ENCODE measurements at regions not wholly inside any gene's neighbourhood (a gene's known extent, or its start where the extent isn't known, plus 50 kb on each side); places are given as distances from the start of the nearest gene placed in this dataset.

- Histone ChIP-seq H2BK20ac (ENCODE audit: low read depth, low read length) (no peak overlapping the region), H3K4me1 (ENCODE audit: control insufficient read depth, insufficient read depth, low read length) (no peaks in the 10 kb centered on the region), H3K4me3 (ENCODE audit: insufficient read depth, low read depth, low read length) (no peak overlapping the region), H4K20me1 (ENCODE audit: insufficient read depth, low read length) (no peaks in the 10 kb centered on the region), H2BK120ac (ENCODE audit: low read depth, low read length) (no peak overlapping the region), H3K9ac (ENCODE audit: low read depth, low read length) (no peak overlapping the region), H3K79me1 (ENCODE audit: low read depth in 1 of 2, low read length in 2 of 2) (no peaks in the 10 kb centered on the region), H3K9me3 (ENCODE audit: control insufficient read depth, insufficient read depth, low read length) (no peaks in the 10 kb centered on the region), H3K9me1 (ENCODE audit: insufficient read depth, low read length) (no peaks in the 10 kb centered on the region), H3K27ac (ENCODE audit: insufficient read depth, low read length) (no peak overlapping the region), H3K27me3 (ENCODE audit: control insufficient read depth, insufficient read depth, low read length) (no peaks in the 10 kb centered on the region), H4K5ac (ENCODE audit: low read depth, low read length) (no peak overlapping the region), H2AFZ (replicated peaks; ENCODE audit: low read length, poor library complexity) (no peak overlapping the region), H2BK15ac (ENCODE audit: low read depth, low read length) (no peak overlapping the region), H3K23ac (ENCODE audit: low read depth, low read length) (no peak overlapping the region), H3K36me3 (ENCODE audit: control insufficient read depth, insufficient read depth, low read length) (no peaks in the 10 kb centered on the region), H2AK5ac (ENCODE audit: low read depth, low read length) (no peak overlapping the region), H2BK5ac (ENCODE audit: low read depth, low read length, poor library complexity, severe bottlenecking) (no peak overlapping the region), H4K91ac (ENCODE audit: insufficient read depth, low read depth, low read length) (no peak overlapping the region), H3K56ac (ENCODE audit: extremely low read depth, insufficient read depth, low read length) (no peak overlapping the region), H3K4ac (ENCODE audit: low read depth, low read length) (no peak overlapping the region), H2AK9ac (replicated peaks; ENCODE audit: low read depth, low read length, poor library complexity) (no peak overlapping the region), H3K4me2 (ENCODE audit: low read depth, low read length) (no peak overlapping the region), H4K8ac (ENCODE audit: low read depth in 2 of 2, low read length in 2 of 2) (no peak overlapping the region), H3K14ac (replicated peaks; ENCODE audit: low read depth, low read length) (no peak overlapping the region), H3K18ac (ENCODE audit: low read depth, low read length) (no peak overlapping the region)
- ATAC-seq (ENCODE audit: low read depth) = no peak
- WGBS, 2 experiments (ENCODE audit: extremely low coverage in 2 of 2, insufficient read length in 1 of 2) = 0% methylated on average over 1 of the region's 1 CpG; no CpG with 5 or more reads in 1 of the 2 experiments
- no peak for DNase-seq
- dilution Hi-C loops (cut with HindIII; ENCODE audit: low sequenced_read_pairs, unreplicated experiment) (no loop called here), in situ Hi-C loops (cut with MboI; ENCODE audit: low sequenced_read_pairs) (no loop called here), intact Hi-C loops (cut with micrococcal nuclease) (no loop called here)
- TF ChIP-seq CHD1 (IDR thresholded peaks at IDR 0.05; ENCODE audit: low read depth, low read length) = no peak
- TF ChIP-seq RCOR1 (IDR thresholded peaks at IDR 0.05; ENCODE audit: insufficient replicate concordance, low read length) = no peak
- TF ChIP-seq SMC3 (IDR thresholded peaks at IDR 0.05; ENCODE audit: low read depth, low read length) = no peak
- TF ChIP-seq MAFK (IDR thresholded peaks at IDR 0.05; ENCODE audit: low read depth, low read length) = no peak
- no peak for TF ChIP-seq POLR2A (IDR thresholded peaks at IDR 0.05; ENCODE audit: low read depth, low read length)
- TF ChIP-seq ELK1 (IDR thresholded peaks at IDR 0.05; ENCODE audit: borderline replicate concordance, low read depth, low read length) = no peak
- no peak for TF ChIP-seq RFX5 (IDR thresholded peaks at IDR 0.05; ENCODE audit: low read depth, low read length)
- no peak for TF ChIP-seq BHLHE40 (IDR thresholded peaks at IDR 0.05; ENCODE audit: low read depth, low read length)
- TF ChIP-seq USF2 (IDR thresholded peaks at IDR 0.05; ENCODE audit: low read depth, low read length) = no peak
- TF ChIP-seq CTCF (conservative IDR thresholded peaks at IDR 0.05; ENCODE audit: low read depth, low read length) = no peak
- TF ChIP-seq FOS (IDR thresholded peaks at IDR 0.05; ENCODE audit: low read depth, low read length) = no peak
- no peak for TF ChIP-seq MXI1 (IDR thresholded peaks at IDR 0.05; ENCODE audit: borderline replicate concordance, low read depth, low read length)
- TF ChIP-seq RAD21 (IDR thresholded peaks at IDR 0.05; ENCODE audit: low read length) = no peak
- no peak for TF ChIP-seq MAZ (IDR thresholded peaks at IDR 0.05; ENCODE audit: borderline replicate concordance, low read depth, low read length)
- TF ChIP-seq CEBPB (IDR thresholded peaks at IDR 0.05; ENCODE audit: low read depth, low read length) = no peak
- TF ChIP-seq NFE2L2 (IDR thresholded peaks at IDR 0.05; ENCODE audit: low read depth, low read length) = no peak
- POLR2A ChIA-PET (ENCODE audit: unreplicated experiment) = no interaction called here
- BruUV-seq (replicated peaks) = no TSS peak
- CTCF ChIA-PET = interaction anchor here (0.6 kb wide), 1 partner anchor 284 kb away, joined by 3 read pairs; no protein-coding TSS in a partner anchor
These were observed 279.4 kb downstream of the NKX6-1 start for GRCh38 chr4:84219656-84220055.

Measured in IMR-90 (cell line).